ENCODE measurements at regions not wholly inside any gene's neighbourhood (a gene's known extent, or its start where the extent isn't known, plus 50 kb on each side); places are given as distances from the start of the nearest gene placed in this dataset.

DNA sequence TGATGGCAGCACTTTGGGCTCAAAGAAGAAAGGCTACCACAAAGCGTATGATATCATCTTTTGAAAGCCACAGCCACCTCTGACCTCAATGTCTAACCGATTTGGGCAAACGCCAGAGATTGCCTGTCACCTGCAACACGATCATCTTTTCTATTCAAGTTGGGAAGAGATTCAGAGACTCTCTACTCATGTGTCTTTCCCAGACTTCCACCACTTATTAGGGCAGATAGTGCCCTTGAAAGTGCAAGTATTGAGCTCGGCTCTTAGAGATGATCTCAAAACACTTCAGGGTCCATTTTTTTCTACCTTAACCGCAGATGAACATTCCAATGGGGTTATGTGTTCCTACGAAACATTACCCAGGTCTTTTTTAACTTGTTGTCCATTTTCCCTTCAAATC, 213.7 kb downstream of the DRD1 start:
- Histone ChIP-seq H3K4me2 (ENCODE audit: unreplicated experiment) (no peak overlapping the region), H3K4me1 (ENCODE audit: insufficient read depth) (no peaks in the 10 kb centered on the region), H2AFZ (no peak overlapping the region), H4K20me1 (ENCODE audit: insufficient read depth) (no peaks in the 10 kb centered on the region), H3K79me2 (ENCODE audit: insufficient read depth) (no peaks in the 10 kb centered on the region), H3K9me2 (ENCODE audit: insufficient read depth) (no peaks in the 10 kb centered on the region), H3K27me3 (replicated peaks; ENCODE audit: insufficient read depth) (no peaks in the 10 kb centered on the region), H3K9ac (no peak overlapping the region), H3K27ac (no peak overlapping the region), H3K36me3 (ENCODE audit: low read depth) (no peaks in the 10 kb centered on the region), H3K4me3 (no peak overlapping the region), H3F3A (ENCODE audit: insufficient read depth) (no peaks in the 10 kb centered on the region), H3K9me3 (ENCODE audit: low read depth) (no peaks in the 10 kb centered on the region)
- TF ChIP-seq EZH2 (IDR thresholded peaks at IDR 0.05; ENCODE audit: insufficient read depth, poor library complexity, severe bottlenecking): no peak
- TF ChIP-seq EZH2phosphoT487 (IDR thresholded peaks at IDR 0.05; ENCODE audit: insufficient read depth, low read depth): no peak
- WGBS, 2 experiments (ENCODE audit: low coverage in 1 of 2, low lambda C conversion rate in 2 of 2, missing lambda C conversion rate in 2 of 2): 17 to 19% methylated on average over 7 of the region's 7 CpGs
- in situ Hi-C loops (cut with MboI): no loop called here
- no peak for DNase-seq

DNA sequence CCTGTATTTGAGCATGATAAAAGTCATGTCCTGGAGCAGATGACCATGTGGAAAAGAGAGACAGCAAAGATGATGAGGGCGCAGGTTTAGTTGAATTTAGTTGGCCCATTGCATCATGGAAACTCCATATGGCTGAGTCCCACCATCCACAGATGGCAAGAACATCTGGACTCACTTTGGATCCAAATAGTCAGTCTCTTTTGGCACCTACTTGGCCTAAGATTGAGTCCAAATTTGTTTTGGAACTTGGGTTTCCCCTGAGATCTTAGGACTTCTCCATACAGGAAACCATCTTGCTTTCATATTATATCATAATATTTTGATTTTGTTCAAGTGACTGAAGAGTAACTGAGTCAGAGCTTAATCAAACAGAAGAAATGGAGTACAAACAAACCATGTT, 217.5 kb downstream of the DRD1 start:
- no peaks in the 10 kb centered on the region for H3K79me2 ChIP-seq (ENCODE audit: insufficient read depth)
- 5 to 8% methylated on average over 1 of the region's 1 CpG for WGBS, 2 experiments (ENCODE audit: low coverage in 1 of 2, low lambda C conversion rate in 2 of 2, missing lambda C conversion rate in 2 of 2)
- no peak overlapping the region for H3K27ac ChIP-seq
- in situ Hi-C loops (cut with MboI): no loop called here
- no peaks in the 10 kb centered on the region for H3F3A ChIP-seq (ENCODE audit: insufficient read depth)
- no peaks in the 10 kb centered on the region for H3K9me3 ChIP-seq (ENCODE audit: low read depth)
- H4K20me1 ChIP-seq (ENCODE audit: insufficient read depth): no peaks in the 10 kb centered on the region
- no peak overlapping the region for H3K4me3 ChIP-seq
- H2AFZ ChIP-seq: no peak overlapping the region
- no peaks in the 10 kb centered on the region for H3K36me3 ChIP-seq (ENCODE audit: low read depth)
- H3K4me2 ChIP-seq (ENCODE audit: unreplicated experiment): no peak overlapping the region
- TF ChIP-seq EZH2phosphoT487 (IDR thresholded peaks at IDR 0.05; ENCODE audit: insufficient read depth, low read depth) (no peak), EZH2 (IDR thresholded peaks at IDR 0.05; ENCODE audit: insufficient read depth, poor library complexity, severe bottlenecking) (no peak)
- DNase-seq: no peak
- no peak overlapping the region for H3K9ac ChIP-seq
- no peaks in the 10 kb centered on the region for H3K27me3 ChIP-seq (replicated peaks; ENCODE audit: insufficient read depth)
- no peaks in the 10 kb centered on the region for H3K4me1 ChIP-seq (ENCODE audit: insufficient read depth)
- no peaks in the 10 kb centered on the region for H3K9me2 ChIP-seq (ENCODE audit: insufficient read depth)

DNA sequence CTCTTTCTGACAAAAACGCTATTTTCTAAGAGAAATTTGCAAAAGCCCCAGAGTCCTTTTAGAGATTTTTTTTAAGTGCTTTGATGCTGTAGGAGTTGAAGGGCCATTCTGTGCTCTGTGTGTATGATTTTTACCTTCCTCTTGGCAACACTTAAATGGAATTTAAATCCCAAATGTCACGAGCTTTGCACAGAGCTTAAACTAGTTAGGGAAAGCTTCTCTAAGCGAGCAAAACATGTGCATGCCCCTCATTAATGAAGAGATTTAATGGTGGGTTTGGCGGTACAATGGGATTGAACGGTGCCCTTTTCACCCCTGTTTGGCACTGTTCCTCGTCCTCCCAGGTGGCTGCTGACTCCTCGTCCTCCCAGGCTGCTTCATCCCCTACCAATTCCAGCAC, 220.7 kb downstream of the DRD1 start:
- H3K4me3 ChIP-seq: no peak overlapping the region
- H3K9me3 ChIP-seq (ENCODE audit: low read depth): no peaks in the 10 kb centered on the region
- in situ Hi-C loops (cut with MboI): no loop called here
- no peak overlapping the region for H3K9ac ChIP-seq
- H3K36me3 ChIP-seq (ENCODE audit: low read depth): no peaks in the 10 kb centered on the region
- no peak for TF ChIP-seq EZH2phosphoT487 (IDR thresholded peaks at IDR 0.05; ENCODE audit: insufficient read depth, low read depth)
- TF ChIP-seq EZH2 (IDR thresholded peaks at IDR 0.05; ENCODE audit: insufficient read depth, poor library complexity, severe bottlenecking): no peak
- no peak for DNase-seq
- no peak overlapping the region for H2AFZ ChIP-seq
- no peaks in the 10 kb centered on the region for H3K9me2 ChIP-seq (ENCODE audit: insufficient read depth)
- no peaks in the 10 kb centered on the region for H3K27me3 ChIP-seq (replicated peaks; ENCODE audit: insufficient read depth)
- no peaks in the 10 kb centered on the region for H3F3A ChIP-seq (ENCODE audit: insufficient read depth)
- no peaks in the 10 kb centered on the region for H3K4me1 ChIP-seq (ENCODE audit: insufficient read depth)
- H4K20me1 ChIP-seq (ENCODE audit: insufficient read depth): no peaks in the 10 kb centered on the region
- H3K27ac ChIP-seq: no peak overlapping the region
- no peaks in the 10 kb centered on the region for H3K79me2 ChIP-seq (ENCODE audit: insufficient read depth)
- 4% methylated on average over 7 of the region's 7 CpGs for WGBS, 2 experiments (ENCODE audit: low coverage in 1 of 2, low lambda C conversion rate in 2 of 2, missing lambda C conversion rate in 2 of 2)
- H3K4me2 ChIP-seq (ENCODE audit: unreplicated experiment): no peak overlapping the region

DNA sequence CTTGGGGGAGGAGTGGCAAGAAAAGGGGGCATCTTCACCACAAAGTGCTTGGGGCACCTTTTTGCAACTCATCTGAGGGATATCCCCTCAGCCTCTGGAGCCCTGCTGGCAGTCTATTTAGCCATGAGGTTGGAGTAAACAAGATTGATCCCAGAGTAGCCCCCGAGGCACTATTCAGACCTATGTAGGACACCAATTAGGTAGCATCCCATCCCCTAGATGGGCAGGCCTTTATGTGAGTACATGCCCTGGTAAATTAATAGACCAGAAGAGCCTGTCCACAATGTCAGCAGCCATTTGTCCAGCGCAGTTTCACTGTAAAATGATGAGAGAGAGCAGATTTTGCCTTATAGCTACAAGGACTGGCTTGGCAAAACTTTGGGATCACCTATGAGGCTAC, 221.4 kb downstream of the DRD1 start:
- no peak for DNase-seq
- H3K27me3 ChIP-seq (replicated peaks; ENCODE audit: insufficient read depth): no peaks in the 10 kb centered on the region
- no peaks in the 10 kb centered on the region for H3K36me3 ChIP-seq (ENCODE audit: low read depth)
- no peaks in the 10 kb centered on the region for H3F3A ChIP-seq (ENCODE audit: insufficient read depth)
- 8 to 12% methylated on average over 2 of the region's 2 CpGs for WGBS, 2 experiments (ENCODE audit: low coverage in 1 of 2, low lambda C conversion rate in 2 of 2, missing lambda C conversion rate in 2 of 2)
- no peak overlapping the region for H3K27ac ChIP-seq
- H3K4me1 ChIP-seq (ENCODE audit: insufficient read depth): no peaks in the 10 kb centered on the region
- in situ Hi-C loops (cut with MboI): no loop called here
- H4K20me1 ChIP-seq (ENCODE audit: insufficient read depth): no peaks in the 10 kb centered on the region
- H2AFZ ChIP-seq: no peak overlapping the region
- no peaks in the 10 kb centered on the region for H3K9me3 ChIP-seq (ENCODE audit: low read depth)
- no peak overlapping the region for H3K9ac ChIP-seq
- no peak overlapping the region for H3K4me2 ChIP-seq (ENCODE audit: unreplicated experiment)
- no peak for TF ChIP-seq EZH2phosphoT487 (IDR thresholded peaks at IDR 0.05; ENCODE audit: insufficient read depth, low read depth)
- TF ChIP-seq EZH2 (IDR thresholded peaks at IDR 0.05; ENCODE audit: insufficient read depth, poor library complexity, severe bottlenecking): no peak
- H3K4me3 ChIP-seq: no peak overlapping the region
- no peaks in the 10 kb centered on the region for H3K9me2 ChIP-seq (ENCODE audit: insufficient read depth)
- H3K79me2 ChIP-seq (ENCODE audit: insufficient read depth): no peaks in the 10 kb centered on the region

GRCh38 chr5:175220549-175220948, 223.4 kb downstream of the DRD1 start:
- Histone ChIP-seq H3K27ac (no peak overlapping the region), H3K4me2 (ENCODE audit: unreplicated experiment) (no peak overlapping the region), H3K4me3 (no peak overlapping the region), H4K20me1 (ENCODE audit: insufficient read depth) (no peaks in the 10 kb centered on the region), H3F3A (ENCODE audit: insufficient read depth) (no peaks in the 10 kb centered on the region), H3K36me3 (ENCODE audit: low read depth) (no peaks in the 10 kb centered on the region), H3K9me3 (ENCODE audit: low read depth) (no peaks in the 10 kb centered on the region), H3K9me2 (ENCODE audit: insufficient read depth) (no peaks in the 10 kb centered on the region), H3K9ac (no peak overlapping the region), H3K4me1 (ENCODE audit: insufficient read depth) (no peaks in the 10 kb centered on the region; the same call in 1 of the 2 replicates), H2AFZ (no peak overlapping the region), H3K79me2 (ENCODE audit: insufficient read depth) (no peaks in the 10 kb centered on the region), H3K27me3 (replicated peaks; ENCODE audit: insufficient read depth) (no peaks in the 10 kb centered on the region)
- DNase-seq: no peak
- WGBS, 2 experiments (ENCODE audit: low coverage in 1 of 2, low lambda C conversion rate in 2 of 2, missing lambda C conversion rate in 2 of 2): 6 to 26% methylated on average over 1 of the region's 1 CpG
- in situ Hi-C loops (cut with MboI): no loop called here
- TF ChIP-seq EZH2phosphoT487 (IDR thresholded peaks at IDR 0.05; ENCODE audit: insufficient read depth, low read depth): no peak
- no peak for TF ChIP-seq EZH2 (IDR thresholded peaks at IDR 0.05; ENCODE audit: insufficient read depth, poor library complexity, severe bottlenecking)
